IMR-90 (cell line): ENCODE measurements at regions not wholly inside any gene's neighbourhood (a gene's known extent, or its start where the extent isn't known, plus 50 kb on each side); places are given as distances from the start of the nearest gene placed in this dataset.

Source experiments
- POLR2A ChIP-seq: IDR thresholded peaks from 2 replicates; pipeline ENCODE4 v1.6.1; 2012; ENCODE audit warnings: mild to moderate bottlenecking, low read depth, low read length
- TF ChIP-seq, protein P1 (sequence below): conservative IDR thresholded peaks from 2 replicates; pipeline ENCODE4 v1.5.1; 2012; ENCODE audit warnings: mild to moderate bottlenecking, low read depth, low read length, improper control_type of control experiment

DNA sequence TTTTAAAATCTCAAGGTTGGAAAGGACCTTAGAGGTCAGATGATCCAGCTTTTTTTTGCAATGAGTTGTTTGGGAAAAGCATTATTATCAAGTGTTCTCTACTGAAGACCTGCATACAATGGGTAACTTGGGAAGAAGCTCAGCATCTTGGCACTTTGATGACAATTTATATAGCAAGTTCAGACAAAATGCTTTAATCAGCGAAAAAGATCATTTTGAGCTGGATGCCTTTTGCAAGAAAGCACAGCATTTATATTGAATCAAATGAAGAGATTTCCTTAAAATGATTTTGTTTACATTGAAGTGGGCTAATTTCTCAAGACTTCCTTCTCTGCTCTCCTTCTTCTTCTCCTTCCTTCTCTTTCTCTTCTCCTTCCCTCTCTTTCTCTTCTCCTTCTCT lies 796.4 kb upstream of the CDH2 start:
- TF ChIP-seq, protein P1, sequence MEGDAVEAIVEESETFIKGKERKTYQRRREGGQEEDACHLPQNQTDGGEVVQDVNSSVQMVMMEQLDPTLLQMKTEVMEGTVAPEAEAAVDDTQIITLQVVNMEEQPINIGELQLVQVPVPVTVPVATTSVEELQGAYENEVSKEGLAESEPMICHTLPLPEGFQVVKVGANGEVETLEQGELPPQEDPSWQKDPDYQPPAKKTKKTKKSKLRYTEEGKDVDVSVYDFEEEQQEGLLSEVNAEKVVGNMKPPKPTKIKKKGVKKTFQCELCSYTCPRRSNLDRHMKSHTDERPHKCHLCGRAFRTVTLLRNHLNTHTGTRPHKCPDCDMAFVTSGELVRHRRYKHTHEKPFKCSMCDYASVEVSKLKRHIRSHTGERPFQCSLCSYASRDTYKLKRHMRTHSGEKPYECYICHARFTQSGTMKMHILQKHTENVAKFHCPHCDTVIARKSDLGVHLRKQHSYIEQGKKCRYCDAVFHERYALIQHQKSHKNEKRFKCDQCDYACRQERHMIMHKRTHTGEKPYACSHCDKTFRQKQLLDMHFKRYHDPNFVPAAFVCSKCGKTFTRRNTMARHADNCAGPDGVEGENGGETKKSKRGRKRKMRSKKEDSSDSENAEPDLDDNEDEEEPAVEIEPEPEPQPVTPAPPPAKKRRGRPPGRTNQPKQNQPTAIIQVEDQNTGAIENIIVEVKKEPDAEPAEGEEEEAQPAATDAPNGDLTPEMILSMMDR, result no peak
- TF ChIP-seq POLR2A, result no peak
